WTC11 (cell line): ENCODE measurements at regions not wholly inside any gene's neighbourhood (a gene's known extent, or its start where the extent isn't known, plus 50 kb on each side); places are given as distances from the start of the nearest gene placed in this dataset.

Experiments used
- ATAC-seq: fragments of 200-7000 bp; cut with Tn5 transposase; 2 replicates; pipeline ENCODE4 v1.10.0; 2021; ENCODE audit warnings: mild to moderate bottlenecking, moderate library complexity
- CTCF ChIA-PET: fragments of 300-600 bp; sonication (Branson Sonifier 250); formaldehyde crosslinking; loops from one replicate; lab custom pipeline; 2021; ENCODE audit warnings: antibody characterized with exemption; lab: Charles Lee
- POLR2A ChIA-PET: fragments of 350-600 bp; sonication (Branson Sonifier 250); formaldehyde crosslinking; loops from one replicate; lab custom pipeline; 2021; ENCODE audit warnings: antibody characterized with exemption; lab: Charles Lee
- DNase-seq: peaks from one replicate; pipeline ENCODE4 v3.0.0; 2021; ENCODE audit warnings: low spot score
- H3K27ac Mint-ChIP-seq: 2 replicates; pipeline ENCODE4 v1.8.0; 2021; ENCODE audit warnings: mixed read lengths
- H3K27me3 Mint-ChIP-seq: 2 replicates; pipeline ENCODE4 v1.8.0; 2021; ENCODE audit warnings: low read depth, mild to moderate bottlenecking, moderate library complexity, mixed read lengths
- H3K36me3 Mint-ChIP-seq: 2 replicates; pipeline ENCODE4 v1.8.0; 2021; ENCODE audit warnings: mixed read lengths
- H3K4me1 Mint-ChIP-seq: 2 replicates; pipeline ENCODE4 v1.8.0; 2022; ENCODE audit warnings: mixed read lengths
- H3K4me3 Mint-ChIP-seq: 2 replicates; pipeline ENCODE4 v1.8.0; 2021; ENCODE audit warnings: mild to moderate bottlenecking, moderate library complexity, mixed read lengths
- H3K9me3 Mint-ChIP-seq: 2 replicates; pipeline ENCODE4 v1.8.0; 2021; ENCODE audit warnings: mixed read lengths
- ATF6 ChIP-seq: sonication (generic); formaldehyde crosslinking; IDR thresholded peaks from 2 replicates; pipeline ENCODE4 v1.8.1; 2023; ENCODE audit warnings: mild to moderate bottlenecking, missing genetic modification reagents
- CREM ChIP-seq: sonication (generic); formaldehyde crosslinking; IDR thresholded peaks from 2 replicates; pipeline ENCODE4 v1.8.1; 2022; ENCODE audit warnings: mild to moderate bottlenecking, missing genetic modification reagents, moderate library complexity
- E2F1 ChIP-seq: sonication (generic); formaldehyde crosslinking; IDR thresholded peaks from 2 replicates; pipeline ENCODE4 v1.8.0; 2022; ENCODE audit warnings: mild to moderate bottlenecking, missing genetic modification reagents
- ETV6 ChIP-seq: sonication (generic); formaldehyde crosslinking; IDR thresholded peaks from 2 replicates; pipeline ENCODE4 v1.8.1; 2022; ENCODE audit warnings: mild to moderate bottlenecking, missing genetic modification reagents
- FOXK1 ChIP-seq: sonication (generic); formaldehyde crosslinking; IDR thresholded peaks from 2 replicates; pipeline ENCODE4 v1.8.0; 2022; ENCODE audit warnings: mild to moderate bottlenecking, moderate library complexity, missing genetic modification reagents
- GABPB1 ChIP-seq: sonication (generic); formaldehyde crosslinking; IDR thresholded peaks from 2 replicates; pipeline ENCODE4 v1.8.1; 2023; ENCODE audit warnings: mild to moderate bottlenecking, missing genetic modification reagents
- GRHL2 ChIP-seq: fragments of 250-450 bp; sonication (Bioruptor Pico); IDR thresholded peaks from 2 replicates; pipeline ENCODE4 v1.8.0; 2022; ENCODE audit warnings: mild to moderate bottlenecking, moderate library complexity; ENCODE audit not compliant: insufficient replicate concordance, severe bottlenecking
- GTF2I ChIP-seq: fragments of 250-450 bp; sonication (Bioruptor Pico); conservative IDR thresholded peaks from 2 replicates; pipeline ENCODE4 v1.4.0; 2021; ENCODE audit warnings: mild to moderate bottlenecking
- JAZF1 ChIP-seq: fragments of 250-450 bp; sonication (Bioruptor Pico); IDR thresholded peaks from 2 replicates; pipeline ENCODE4 v1.9.0; 2021; ENCODE audit warnings: moderate library complexity, mild to moderate bottlenecking, inconsistent platforms
- JUN ChIP-seq: sonication (generic); formaldehyde crosslinking; IDR thresholded peaks from 2 replicates; pipeline ENCODE4 v1.8.0; 2023; ENCODE audit warnings: mild to moderate bottlenecking, missing genetic modification reagents
- MLX ChIP-seq: sonication (generic); formaldehyde crosslinking; IDR thresholded peaks from 2 replicates; pipeline ENCODE4 v1.8.1; 2023; ENCODE audit warnings: mild to moderate bottlenecking, missing genetic modification reagents, moderate library complexity
- MXD4 ChIP-seq: fragments of 250-450 bp; sonication (Bioruptor Pico); IDR thresholded peaks from 2 replicates; pipeline ENCODE4 v1.8.0; 2021; ENCODE audit warnings: mild to moderate bottlenecking, moderate library complexity, borderline replicate concordance
- PREB ChIP-seq: sonication (generic); formaldehyde crosslinking; IDR thresholded peaks from 2 replicates; pipeline ENCODE4 v1.8.1; 2022; ENCODE audit warnings: mild to moderate bottlenecking, missing genetic modification reagents, moderate library complexity, borderline replicate concordance
- SP1 ChIP-seq: sonication (generic); formaldehyde crosslinking; conservative IDR thresholded peaks from 2 replicates; pipeline ENCODE4 v1.8.1; 2022; ENCODE audit warnings: missing genetic modification reagents
- STAT6 ChIP-seq: sonication (generic); formaldehyde crosslinking; conservative IDR thresholded peaks from 2 replicates; pipeline ENCODE4 v1.8.1; 2023; ENCODE audit warnings: mild to moderate bottlenecking, low read depth, missing genetic modification reagents, moderate library complexity
- TCF7 ChIP-seq: sonication (generic); formaldehyde crosslinking; IDR thresholded peaks from 2 replicates; pipeline ENCODE4 v1.8.0; 2022; ENCODE audit warnings: mild to moderate bottlenecking, low read depth, missing genetic modification reagents, moderate library complexity
- TEAD1 ChIP-seq: sonication (generic); formaldehyde crosslinking; IDR thresholded peaks from 2 replicates; pipeline ENCODE4 v1.8.0; 2022; ENCODE audit warnings: mild to moderate bottlenecking, missing genetic modification reagents
- ZBTB43 ChIP-seq: sonication (generic); formaldehyde crosslinking; IDR thresholded peaks from 2 replicates; pipeline ENCODE4 v1.8.1; 2023; ENCODE audit warnings: mild to moderate bottlenecking, missing genetic modification reagents
- ZNF121 ChIP-seq: sonication (generic); formaldehyde crosslinking; IDR thresholded peaks from 2 replicates; pipeline ENCODE4 v1.8.0; 2023; ENCODE audit warnings: missing genetic modification reagents
- ZNF396 ChIP-seq: fragments of 250-450 bp; sonication (Bioruptor Pico); IDR thresholded peaks from 2 replicates; pipeline ENCODE4 v1.8.0; 2021; ENCODE audit warnings: mild to moderate bottlenecking, moderate library complexity, borderline replicate concordance
- ZNF425 ChIP-seq: fragments of 250-450 bp; sonication (Bioruptor Pico); conservative IDR thresholded peaks from 2 replicates; pipeline ENCODE4 v1.9.0; 2021; ENCODE audit warnings: mild to moderate bottlenecking
- ZSCAN18 ChIP-seq: fragments of 250-450 bp; sonication (Bioruptor Pico); IDR thresholded peaks from 2 replicates; pipeline ENCODE4 v2.1.2; 2022; ENCODE audit warnings: mild to moderate bottlenecking, moderate library complexity

GRCh38 chrX:106220177-106220576 lies 52.1 kb downstream of the PWWP3B start:
- TF ChIP-seq TCF7 (CRISPR knock-in tag) (no peak), GABPB1 (CRISPR knock-in tag) (no peak), SP1 (CRISPR knock-in tag) (no peak), ZSCAN18 (CRISPR knock-in tag) (no peak), MXD4 (CRISPR knock-in tag) (no peak), E2F1 (no peak), FOXK1 (no peak), PREB (CRISPR knock-in tag) (no peak)
- TF ChIP-seq, all 79 proteins: peak for 0
- POLR2A ChIA-PET: no interaction called here
- no peak for ATAC-seq

GRCh38 chrX:106243376-106243775 lies 75.3 kb downstream of the PWWP3B start:
- no peaks in the 10 kb centered on the region for H3K27me3 Mint-ChIP-seq
- H3K36me3 Mint-ChIP-seq: no peaks in the 10 kb centered on the region
- no peak for DNase-seq
- POLR2A ChIA-PET: no interaction called here
- TF ChIP-seq ETV6 (CRISPR knock-in tag): no peak
- no peak for TF ChIP-seq GABPB1 (CRISPR knock-in tag)
- no peak for TF ChIP-seq TEAD1
- no peak for TF ChIP-seq JUN (CRISPR knock-in tag)
- no peak for TF ChIP-seq CREM (CRISPR knock-in tag)
- no peak for TF ChIP-seq ZNF425 (CRISPR knock-in tag)
- TF ChIP-seq TCF7 (CRISPR knock-in tag): no peak
- no peak for TF ChIP-seq GTF2I (CRISPR knock-in tag)
- TF ChIP-seq JAZF1 (CRISPR knock-in tag): no peak
- TF ChIP-seq ATF6 (CRISPR knock-in tag): no peak
- no peak for TF ChIP-seq MLX
- TF ChIP-seq ZNF121 (CRISPR knock-in tag): no peak
- no peak for TF ChIP-seq STAT6 (CRISPR knock-in tag)
- no peak for TF ChIP-seq FOXK1
- no peak for TF ChIP-seq ZBTB43 (CRISPR knock-in tag)
- no peak for TF ChIP-seq ZNF396 (CRISPR knock-in tag)
- no peak for TF ChIP-seq GRHL2
- TF ChIP-seq SP1 (CRISPR knock-in tag): no peak
- no peak overlapping the region for H3K27ac Mint-ChIP-seq
- H3K4me1 Mint-ChIP-seq: peaks cover 4% of the 10 kb centered on the region
- no peak for ATAC-seq
- CTCF ChIA-PET: no interaction called here
- no peak overlapping the region for H3K4me3 Mint-ChIP-seq
- peaks cover 1% of the 10 kb centered on the region; the same call in 1 of the 2 replicates for H3K9me3 Mint-ChIP-seq

More at GRCh38 chrX:106220177-106220576, 52.1 kb downstream of the PWWP3B start:
- CTCF ChIA-PET: interaction anchor here (1.0 kb wide), 1 partner anchor 52 kb away, joined by 3 read pairs; the partner anchor contains the start of gene PWWP3B
- H3K4me3 Mint-ChIP-seq: no peak overlapping the region
- no peaks in the 10 kb centered on the region for H3K4me1 Mint-ChIP-seq
- no peaks in the 10 kb centered on the region for H3K9me3 Mint-ChIP-seq
- no peaks in the 10 kb centered on the region for H3K27me3 Mint-ChIP-seq
- H3K27ac Mint-ChIP-seq: no peak overlapping the region
- DNase-seq: no peak
- no peaks in the 10 kb centered on the region for H3K36me3 Mint-ChIP-seq
